ENCODE measurements at regions not wholly inside any gene's neighbourhood (a gene's known extent, or its start where the extent isn't known, plus 50 kb on each side); places are given as distances from the start of the nearest gene placed in this dataset.
A peak's percentile ranks its signal among the peaks of the same experiment; 100 is the strongest.
"Not testable (repeated sequence)": the region's sequence is repeated elsewhere in the genome, so short reads cannot be mapped to it uniquely, and the experiment has no call there.

DNA sequence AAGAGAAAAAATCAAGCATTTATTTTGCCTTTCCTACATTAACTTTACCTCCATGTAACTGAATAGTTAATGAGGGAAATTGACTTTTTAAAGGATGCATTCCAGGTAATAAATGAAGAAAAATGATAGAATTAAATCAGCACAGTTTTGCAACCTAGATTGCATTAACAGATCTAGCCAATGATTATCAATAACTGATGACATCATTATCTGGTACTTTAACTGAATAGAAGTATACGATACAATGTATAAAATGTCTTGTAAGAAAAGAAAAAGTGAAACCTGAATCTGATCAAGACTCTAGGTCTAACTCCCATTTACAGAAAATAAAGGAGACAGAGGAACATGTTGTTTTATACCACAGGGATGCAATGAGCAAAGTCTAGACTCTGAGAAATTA, 126.0 kb upstream of the XPO1 start:
- no peak for DNase-seq (ENCODE audit: low spot score)
- Histone ChIP-seq H3K27ac (no peak overlapping the region), H3K4me3 (no peak overlapping the region)
- TF ChIP-seq, protein P1, sequence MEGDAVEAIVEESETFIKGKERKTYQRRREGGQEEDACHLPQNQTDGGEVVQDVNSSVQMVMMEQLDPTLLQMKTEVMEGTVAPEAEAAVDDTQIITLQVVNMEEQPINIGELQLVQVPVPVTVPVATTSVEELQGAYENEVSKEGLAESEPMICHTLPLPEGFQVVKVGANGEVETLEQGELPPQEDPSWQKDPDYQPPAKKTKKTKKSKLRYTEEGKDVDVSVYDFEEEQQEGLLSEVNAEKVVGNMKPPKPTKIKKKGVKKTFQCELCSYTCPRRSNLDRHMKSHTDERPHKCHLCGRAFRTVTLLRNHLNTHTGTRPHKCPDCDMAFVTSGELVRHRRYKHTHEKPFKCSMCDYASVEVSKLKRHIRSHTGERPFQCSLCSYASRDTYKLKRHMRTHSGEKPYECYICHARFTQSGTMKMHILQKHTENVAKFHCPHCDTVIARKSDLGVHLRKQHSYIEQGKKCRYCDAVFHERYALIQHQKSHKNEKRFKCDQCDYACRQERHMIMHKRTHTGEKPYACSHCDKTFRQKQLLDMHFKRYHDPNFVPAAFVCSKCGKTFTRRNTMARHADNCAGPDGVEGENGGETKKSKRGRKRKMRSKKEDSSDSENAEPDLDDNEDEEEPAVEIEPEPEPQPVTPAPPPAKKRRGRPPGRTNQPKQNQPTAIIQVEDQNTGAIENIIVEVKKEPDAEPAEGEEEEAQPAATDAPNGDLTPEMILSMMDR (IDR thresholded peaks at IDR 0.05) = no peak

DNA sequence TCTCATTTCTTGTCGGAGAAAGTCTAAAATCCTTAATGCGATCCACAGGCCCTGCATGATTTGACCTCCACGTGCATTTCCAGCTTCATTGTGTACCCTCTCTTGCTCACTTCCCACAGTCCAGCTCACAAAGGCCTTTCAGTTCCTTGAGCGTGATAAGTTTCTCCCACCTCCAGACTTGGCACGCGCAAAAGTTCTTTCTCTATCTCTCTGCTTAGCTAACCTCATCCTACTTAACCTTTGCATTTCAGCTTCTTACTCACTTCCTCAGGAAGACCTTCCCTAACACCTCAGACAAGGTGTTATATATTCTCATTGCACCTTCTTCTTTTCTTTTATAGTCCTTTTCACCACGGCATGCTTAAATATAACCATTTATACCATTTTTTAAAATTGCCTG, 124.8 kb upstream of the XPO1 start:
- DNase-seq (ENCODE audit: low spot score) = no peak
- H3K27ac ChIP-seq = no peak overlapping the region
- TF ChIP-seq, protein P1 (IDR thresholded peaks at IDR 0.05) = no peak
- no peak overlapping the region for H3K4me3 ChIP-seq

DNA sequence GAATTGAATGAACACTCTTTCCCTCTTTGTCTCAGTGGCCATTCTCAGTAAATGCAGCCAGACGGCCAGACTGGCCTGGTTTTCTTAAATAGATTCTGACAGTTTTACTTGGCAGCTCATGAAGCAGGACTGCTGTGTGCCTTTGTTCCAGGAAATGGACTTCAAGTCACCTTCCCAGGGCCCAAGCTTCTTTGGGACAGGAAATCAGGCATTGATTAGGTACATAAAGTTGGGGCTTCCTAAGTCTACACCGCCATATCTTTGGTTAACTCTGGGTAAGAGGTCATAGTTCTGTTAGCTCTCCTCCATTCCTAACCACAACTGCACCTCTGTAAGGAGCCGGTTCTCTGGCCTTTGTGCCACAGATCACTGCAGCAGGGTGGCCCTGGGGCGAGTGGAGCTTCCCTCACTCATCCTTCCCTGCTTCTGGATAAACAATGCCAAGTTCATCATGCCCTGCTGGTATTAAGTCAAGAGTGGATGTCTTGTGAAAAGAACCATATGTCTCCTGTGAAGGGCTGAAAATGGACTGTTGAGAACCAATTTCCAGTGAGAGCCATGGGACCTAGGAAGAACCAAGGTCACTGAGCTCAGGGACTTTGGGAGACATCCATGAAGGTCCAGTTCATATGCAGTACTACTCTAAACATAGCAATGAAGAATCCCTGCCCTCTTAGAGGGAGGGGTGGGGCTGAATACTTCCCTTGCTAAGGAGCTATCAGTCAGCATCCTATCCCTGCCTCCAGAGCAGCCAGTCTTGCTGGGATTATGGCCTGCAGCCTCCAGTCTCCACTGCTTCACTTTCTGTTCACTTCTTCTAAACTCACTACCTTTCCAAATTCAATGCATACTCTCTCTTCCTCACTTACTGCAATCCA, 122.6 kb upstream of the XPO1 start:
- no peak for DNase-seq (ENCODE audit: low spot score)
- H3K27ac ChIP-seq = peak overlapping the region; percentile 3 to 65
- TF ChIP-seq, protein P1 (IDR thresholded peaks at IDR 0.05) = no peak
- H3K4me3 ChIP-seq = no peak overlapping the region

DNA sequence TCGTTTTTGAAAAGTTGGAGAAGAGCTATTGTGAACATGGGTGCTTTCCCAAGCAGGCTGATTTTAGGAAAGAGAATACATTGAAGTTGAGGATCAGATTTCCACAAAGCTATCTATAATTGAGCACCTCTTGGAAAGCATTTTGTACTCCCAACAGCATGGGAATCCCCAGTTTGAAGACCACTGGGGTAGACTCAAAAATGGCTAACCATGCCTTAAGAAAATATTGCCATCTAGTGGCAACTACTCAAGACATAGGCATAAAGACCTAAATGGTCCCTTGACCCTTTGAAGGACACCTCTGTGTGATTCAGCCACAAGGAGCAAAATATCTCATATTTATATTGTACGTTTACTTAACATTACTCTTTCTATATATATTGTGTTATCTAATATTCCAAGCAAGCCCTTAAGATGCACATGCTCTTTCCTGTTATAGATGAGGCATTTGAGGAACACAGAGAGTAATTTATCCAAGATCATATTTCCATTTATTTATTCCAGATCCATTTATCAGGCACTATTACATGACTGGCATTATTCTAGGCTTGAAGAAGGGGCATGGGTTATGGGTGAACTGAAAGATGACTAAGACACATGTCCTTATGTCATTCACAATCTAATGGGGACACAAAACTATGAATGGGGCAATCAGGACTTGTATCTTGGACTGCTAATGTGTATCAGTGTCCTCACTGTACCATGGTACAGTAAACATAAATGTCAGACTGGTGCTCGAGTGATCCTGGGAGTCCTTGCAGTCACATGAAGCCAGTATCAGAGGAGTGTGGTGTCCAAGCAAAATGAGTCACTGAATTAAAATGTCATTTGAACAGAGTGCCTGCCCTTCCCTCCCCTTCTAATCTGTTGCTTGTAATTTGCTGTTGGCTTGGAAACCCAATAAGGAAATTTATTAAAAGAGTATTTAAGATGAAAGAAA, 121.0 kb upstream of the XPO1 start:
- Histone ChIP-seq H3K27ac (peak overlapping the region in 1 of 2 donors; percentile 65), H3K4me3 (no peak overlapping the region)

DNA sequence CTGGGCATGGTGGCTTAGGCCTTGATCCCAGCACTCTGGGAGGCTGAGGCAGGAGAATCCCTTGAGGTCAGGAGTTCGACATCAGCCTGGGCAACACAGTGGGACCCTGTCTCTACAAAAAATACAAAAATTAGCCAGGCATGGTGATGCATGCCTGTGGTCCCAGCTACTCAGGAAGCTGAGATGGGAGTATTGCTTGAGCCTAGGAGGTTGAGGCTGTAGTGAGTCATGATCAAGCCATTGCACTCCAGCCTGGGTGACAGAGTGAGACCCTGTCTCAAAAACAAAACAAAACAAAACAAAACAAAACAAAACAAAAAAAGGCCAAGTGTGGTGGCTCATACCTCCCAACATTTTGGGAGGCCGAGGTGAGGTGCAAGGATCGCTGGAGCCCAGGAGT, 111.8 kb upstream of the XPO1 start:
- not testable (repeated sequence) for H3K27ac ChIP-seq; H3K4me3 ChIP-seq; DNase-seq (ENCODE audit: low spot score)

More for the DNA sequence above, 121.0 kb upstream of the XPO1 start:
- DNase-seq (ENCODE audit: low spot score) = no peak
- TF ChIP-seq, protein P1 (IDR thresholded peaks at IDR 0.05) = no peak

DNA sequence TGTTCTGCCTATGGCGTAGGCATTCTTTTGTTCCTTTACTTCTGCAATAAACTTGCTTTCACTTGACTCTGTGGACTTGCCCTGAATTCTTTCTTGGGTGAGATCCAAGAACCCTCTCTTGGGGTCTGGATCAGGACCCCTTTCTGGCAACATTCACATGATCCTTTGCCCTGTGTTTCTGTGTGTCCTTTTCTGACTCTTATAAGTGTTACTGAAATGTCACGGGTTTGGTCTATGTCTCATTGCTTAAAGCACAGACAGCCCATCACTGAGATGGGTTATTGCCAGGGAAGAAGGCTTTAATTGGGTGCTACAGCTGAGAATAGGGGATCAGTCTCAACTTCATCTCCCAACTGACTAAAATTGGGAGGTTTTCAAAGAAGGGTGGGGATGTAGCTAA, 110.9 kb upstream of the XPO1 start:
- DNase-seq (ENCODE audit: low spot score) = no peak
- TF ChIP-seq, protein P1 (IDR thresholded peaks at IDR 0.05) = no peak
- H3K27ac ChIP-seq = no peak overlapping the region
- no peak overlapping the region for H3K4me3 ChIP-seq

DNA sequence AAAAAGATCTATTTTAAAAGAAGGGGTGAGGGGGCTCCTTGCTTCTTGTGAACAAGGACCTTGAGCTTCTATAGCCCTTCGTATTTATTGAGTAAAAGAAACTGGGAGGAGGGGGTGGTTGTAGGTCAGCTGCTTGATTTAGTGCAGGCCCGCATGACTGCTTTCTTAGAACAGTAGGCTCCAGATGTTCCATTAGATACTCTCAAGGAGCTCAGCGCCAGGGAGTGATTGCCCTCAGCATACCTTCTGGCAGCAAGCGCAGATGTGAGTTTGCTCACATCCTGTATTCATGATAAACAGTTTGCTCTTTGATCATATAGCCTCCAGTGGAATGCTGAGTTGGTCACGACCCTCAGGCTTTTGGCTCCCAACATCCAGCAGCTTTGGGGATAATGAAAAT, 108.9 kb upstream of the XPO1 start:
- TF ChIP-seq, protein P1 (IDR thresholded peaks at IDR 0.05) = no peak
- Histone ChIP-seq H3K27ac (no peak overlapping the region), H3K4me3 (no peak overlapping the region)
- no peak for DNase-seq (ENCODE audit: low spot score)

All from coronary artery (tissue), 2 donors.